Epidermal melanocyte (primary cell): ENCODE measurements at regions not wholly inside any gene's neighbourhood (a gene's known extent, or its start where the extent isn't known, plus 50 kb on each side); places are given as distances from the start of the nearest gene placed in this dataset.
"Not testable (repeated sequence)": the region's sequence is repeated elsewhere in the genome, so short reads cannot be mapped to it uniquely, and the experiment has no call there.

Experiments used
- DNase-seq: peaks from one replicate; pipeline ENCODE4 v3.0.0; 2011; ENCODE audit warnings: low spot score; ENCODE audit not compliant: insufficient read length

DNA sequence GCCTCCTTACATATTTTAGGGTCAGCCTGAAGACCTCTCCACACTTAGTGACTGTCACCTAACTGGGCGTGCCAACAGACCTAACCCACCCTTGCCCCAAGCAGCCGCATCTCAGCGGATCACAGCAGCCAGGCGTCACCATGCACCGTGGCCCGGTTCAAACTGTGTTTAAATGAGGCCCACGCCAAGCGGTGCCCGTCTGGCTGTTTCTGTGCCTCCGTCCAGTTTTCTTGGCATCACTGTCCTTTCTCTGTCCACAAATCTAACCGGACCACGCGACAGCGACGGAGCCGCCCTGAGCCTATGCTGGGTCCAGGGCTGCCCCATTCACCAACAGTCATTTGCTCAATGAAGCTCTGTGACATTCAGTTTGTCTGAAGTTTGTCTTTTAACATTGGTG, 393.3 kb downstream of the THBS2 start:
- no peak for DNase-seq

DNA sequence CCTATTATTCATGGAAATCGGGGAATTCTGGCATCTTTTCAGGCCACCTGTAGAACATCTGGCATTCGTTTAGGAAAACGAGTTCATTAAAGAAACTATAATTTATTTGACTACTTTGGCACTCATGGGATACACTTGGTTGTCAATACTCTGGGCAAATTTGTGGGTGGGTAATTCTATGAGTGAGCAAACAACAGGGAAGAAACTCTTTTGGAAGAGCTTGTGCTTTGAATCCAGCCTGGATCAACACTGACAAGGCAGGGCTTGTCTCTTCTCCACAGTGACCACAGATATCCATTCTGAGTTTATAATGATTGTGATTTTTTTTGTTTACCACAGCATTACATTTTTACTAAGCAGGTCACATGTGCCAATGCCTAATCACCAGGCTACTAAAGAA, 394.7 kb downstream of the THBS2 start:
- no peak for DNase-seq

DNA sequence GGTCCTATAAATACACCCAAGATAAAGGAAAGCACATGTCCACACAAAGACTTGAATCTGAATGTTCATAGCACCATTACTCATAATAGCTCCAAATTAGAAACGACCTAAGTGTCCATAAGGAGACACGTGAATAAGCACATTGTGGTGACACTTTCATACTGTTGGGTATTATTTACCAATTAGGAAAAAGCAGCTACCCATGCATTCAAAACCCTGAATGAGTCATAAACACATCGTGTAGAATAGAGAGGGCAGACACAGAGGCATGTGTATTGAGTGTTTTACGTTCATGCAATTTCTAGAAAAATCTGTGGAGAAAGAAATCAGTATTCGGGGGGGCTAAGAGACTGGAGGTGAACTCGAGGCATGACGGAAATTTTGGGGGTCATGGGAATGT, 396.7 kb downstream of the THBS2 start:
- DNase-seq, result no peak

DNA sequence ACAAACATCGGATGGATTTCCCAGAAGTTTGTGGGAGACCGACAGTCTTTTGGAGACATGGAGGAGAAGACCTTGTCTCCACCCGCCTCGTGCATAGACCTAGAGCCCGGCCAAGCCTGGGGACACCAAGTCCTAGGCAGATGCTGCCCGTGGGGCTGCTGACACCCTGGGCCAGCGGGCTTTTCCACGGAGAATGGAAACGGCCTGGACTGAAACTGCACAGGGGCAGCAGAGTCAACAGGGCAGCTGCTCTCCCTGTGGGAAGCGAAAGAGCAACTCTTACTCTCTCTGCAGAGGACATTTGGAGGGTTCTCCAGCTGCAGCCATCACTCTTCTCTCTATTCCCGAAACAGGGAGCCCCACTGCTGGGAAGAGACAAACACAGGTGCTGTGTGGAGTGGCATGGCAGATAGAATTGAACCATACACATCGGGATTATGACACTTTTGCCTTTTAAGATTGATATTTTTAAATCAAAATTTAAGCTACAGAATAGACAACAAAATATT, 401.2 kb downstream of the THBS2 start:
- no peak for DNase-seq

DNA sequence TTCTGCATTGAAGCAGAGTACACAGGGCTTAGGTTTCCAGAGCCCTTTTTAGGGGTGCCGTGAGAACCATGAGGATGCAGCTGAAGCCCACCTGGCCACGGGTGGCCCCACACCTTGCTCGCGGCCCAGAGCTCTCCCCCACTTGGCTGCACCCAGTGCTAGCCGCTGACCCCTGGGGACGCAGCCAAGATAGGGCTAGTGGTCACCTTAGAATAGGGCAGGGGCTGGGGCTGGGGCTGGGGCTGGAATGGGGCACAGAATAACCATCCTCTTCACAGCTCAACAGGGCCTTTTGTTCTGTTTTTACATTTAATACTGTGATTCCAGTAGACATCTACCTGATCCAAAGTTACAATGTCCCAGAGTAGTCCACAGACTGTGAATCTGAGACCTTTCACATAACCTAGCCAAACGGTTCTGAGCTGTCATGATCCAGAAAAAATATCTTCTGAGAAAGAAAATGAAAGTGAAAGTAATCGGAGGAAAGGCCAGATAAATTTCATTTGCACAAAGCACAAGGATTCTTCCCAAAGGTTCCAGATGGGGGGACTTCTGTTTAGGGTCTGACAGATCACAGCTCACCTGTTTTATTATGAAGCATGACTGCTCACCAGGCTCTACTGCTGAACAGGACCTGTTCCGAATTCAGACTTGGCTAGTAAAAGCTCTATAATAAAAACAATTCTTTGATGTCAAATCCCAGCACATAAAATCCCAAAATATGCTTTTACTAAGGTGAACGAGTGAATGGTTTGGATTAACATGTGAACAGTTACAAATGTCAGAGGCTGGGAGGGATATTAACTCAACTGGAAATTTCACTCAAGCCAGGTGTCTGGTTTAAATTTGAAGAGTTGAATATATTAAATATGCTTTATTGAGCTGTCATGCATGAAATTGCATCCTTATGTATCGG, 401.9 kb downstream of the THBS2 start:
- DNase-seq, result no peak

DNA sequence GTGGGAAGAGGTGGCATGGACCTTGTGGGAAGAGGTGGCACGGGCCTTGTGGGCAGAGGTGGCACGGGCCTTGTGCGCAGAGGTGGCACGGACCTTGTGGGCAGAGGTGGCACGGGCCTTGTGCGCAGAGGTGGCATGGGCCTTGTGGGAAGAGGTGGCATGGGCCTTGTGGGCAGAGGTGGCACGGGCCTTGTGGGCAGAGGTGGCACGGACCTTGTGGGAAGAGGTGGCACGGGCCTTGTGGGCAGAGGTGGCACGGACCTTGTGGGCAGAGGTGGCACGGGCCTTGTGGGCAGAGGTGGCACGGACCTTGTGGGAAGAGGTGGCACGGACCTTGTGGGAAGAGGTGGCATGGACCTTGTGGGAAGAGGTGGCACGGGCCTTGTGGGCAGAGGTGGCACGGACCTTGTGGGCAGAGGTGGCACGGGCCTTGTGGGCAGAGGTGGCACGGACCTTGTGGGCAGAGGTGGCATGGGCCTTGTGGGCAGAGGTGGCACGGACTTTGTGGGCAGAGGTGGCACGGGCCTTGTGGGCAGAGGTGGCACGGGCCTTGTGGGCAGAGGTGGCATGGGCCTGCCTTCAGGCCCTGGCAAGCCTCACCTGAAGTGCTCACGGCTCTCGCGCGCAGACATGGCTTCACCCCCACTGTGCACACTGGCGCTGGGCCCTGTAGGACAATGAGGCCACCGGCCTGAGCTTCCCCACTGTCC, 403.5 kb downstream of the THBS2 start:
- not testable (repeated sequence) for DNase-seq

DNA sequence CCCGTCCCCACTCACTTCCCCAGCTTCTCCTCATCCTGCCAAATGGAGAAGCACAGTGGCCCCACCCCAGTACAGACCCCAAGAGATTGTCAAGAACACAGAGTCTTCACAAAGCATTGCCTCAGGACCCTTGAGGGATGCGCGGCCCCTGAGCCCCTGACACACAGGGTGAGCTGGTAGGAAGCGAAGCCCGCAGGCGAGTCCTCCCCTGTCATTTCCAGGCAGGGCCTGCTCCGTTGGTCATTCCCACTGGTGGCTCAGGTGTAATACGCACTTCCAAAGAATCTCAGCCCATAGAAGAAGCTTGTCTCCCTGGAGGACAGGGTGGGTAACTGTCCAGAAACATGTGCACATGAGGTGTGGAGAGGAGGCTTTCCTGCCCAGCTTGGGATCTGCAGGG, 404.2 kb downstream of the THBS2 start:
- no peak for DNase-seq

DNA sequence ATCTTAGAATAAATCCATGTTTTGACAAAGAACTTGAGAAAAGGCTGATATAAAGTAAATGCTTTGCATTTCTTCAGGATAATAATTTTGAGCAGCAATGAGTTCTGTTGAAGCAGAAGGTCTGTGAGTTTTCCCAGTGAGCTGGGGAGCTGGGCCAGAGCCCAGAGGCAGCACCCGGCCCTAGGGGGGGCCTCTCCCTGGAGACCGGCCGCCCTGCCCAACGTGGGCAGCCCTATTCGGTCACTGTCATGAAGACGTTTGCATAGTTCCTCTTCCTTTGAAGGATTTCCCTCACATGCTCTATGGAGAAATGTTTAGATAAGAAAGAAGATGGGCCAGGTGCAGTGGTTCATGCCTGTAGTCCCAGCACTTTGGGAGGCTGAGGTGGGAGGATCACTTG, 404.8 kb downstream of the THBS2 start:
- DNase-seq, result no peak

DNA sequence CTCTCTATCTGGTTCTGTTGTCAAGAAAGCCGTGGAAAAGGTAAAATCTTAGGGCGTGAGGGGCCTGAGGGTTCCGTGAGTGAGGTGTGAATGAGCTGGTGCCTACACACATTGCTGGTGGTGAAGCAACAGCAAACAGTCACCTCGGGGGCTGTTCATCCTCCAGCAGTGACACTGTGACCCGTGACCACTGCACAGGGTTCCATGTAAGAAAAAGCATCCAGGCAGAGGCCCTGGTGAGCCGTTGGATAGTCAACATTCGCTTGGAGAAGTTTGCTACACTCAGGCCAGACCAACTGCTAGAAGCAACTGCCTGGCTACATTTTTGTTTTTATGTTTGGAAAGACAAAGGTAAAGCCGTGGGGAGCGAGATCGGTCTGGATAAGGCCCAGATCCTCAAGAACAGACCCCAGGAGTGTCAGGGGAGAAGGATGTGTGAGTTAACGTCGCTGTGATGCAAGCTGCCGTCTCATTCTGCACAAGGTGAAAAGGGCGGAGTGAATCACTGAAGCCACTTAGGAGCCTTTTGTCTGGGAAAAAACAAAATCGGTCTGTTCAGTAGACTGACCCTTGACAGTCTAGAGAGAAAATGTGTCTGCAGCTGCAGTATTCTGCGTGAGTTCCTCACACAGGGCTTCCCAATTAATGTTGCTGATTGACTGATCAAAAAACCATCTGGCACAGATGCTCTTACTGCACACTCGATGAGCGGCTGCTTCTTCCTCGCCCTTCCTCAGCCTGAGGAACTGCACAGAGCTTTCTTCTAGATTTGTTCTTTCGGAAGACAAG, 404.0 kb downstream of the SMOC2 start:
- DNase-seq, result no peak

DNA sequence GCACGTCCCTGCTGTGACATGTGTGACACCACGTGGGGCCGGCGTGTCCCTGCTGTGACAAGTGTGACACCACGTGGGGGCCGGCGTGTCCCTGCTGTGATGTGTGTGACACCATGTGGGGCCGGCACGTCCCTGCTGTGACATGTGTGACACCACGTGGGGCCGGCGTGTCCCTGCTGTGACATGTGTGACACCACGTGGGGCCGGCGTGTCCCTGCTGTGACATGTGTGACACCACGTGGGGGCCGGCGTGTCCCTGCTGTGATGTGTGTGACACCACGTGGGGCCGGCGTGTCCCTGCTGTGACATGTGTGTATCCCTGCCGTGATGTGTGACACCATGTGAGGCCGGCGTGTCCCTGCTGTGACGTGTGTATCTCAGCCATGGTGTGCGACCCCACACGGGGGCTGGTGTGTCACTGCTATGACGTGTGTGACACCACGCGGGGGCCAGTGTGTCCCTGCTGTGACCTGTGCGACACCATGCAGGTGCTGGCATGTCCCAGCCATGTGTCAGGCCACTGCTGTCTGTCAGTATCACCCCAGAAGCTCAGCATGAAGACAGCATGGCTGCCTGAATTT, 401.7 kb downstream of the SMOC2 start:
- DNase-seq, result not testable (repeated sequence)

DNA sequence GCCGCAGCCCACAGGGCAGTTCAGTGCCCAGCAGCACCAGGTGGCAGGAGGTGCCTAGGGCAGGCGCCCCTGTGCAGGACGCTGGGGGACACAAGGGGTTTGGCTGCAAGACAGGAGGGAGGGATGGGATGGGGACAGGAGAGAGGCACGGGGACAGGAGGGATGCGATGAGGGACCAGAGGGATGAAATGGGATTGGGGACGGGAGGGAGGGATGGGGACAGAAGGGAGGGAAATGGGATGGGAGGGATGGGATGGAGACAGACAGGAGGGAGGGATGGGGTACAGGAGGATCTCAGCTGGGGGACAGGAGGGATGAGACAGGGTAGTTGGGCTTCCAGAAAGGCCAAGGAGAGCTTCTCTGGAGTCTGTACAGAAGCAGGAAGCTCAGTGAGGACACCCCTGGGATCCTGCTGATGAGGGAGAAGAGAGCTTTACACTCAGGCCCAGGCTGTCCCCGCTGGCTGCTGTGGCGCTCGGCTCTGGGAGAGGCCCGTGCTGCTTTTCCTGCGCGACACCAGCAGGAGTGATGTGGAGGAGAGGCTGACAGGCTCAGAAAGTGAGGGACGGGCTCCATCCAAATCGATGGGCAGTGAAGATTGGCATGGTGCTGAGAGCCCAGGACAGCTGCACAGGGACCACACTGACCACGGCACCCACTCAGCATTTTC, 400.8 kb downstream of the SMOC2 start:
- DNase-seq, result no peak

DNA sequence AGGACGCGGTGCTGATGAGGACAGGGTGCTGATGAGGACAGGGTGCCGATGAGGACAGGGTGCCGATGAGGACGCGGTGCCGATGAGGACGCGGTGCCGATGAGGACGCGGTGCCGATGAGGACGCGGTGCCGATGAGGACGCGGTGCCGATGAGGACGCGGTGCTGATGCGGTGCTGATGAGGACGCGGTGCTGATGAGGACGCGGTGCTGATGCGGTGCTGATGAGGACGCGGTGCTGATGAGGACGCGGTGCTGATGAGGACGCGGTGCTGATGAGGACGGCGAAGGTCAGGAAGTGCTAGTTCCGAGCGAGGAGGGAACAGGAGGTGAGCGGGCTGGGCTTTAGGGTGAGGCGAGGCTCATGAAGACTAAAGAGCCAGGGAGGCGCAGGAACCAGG, 399.9 kb downstream of the SMOC2 start:
- DNase-seq, result not testable (repeated sequence)

DNA sequence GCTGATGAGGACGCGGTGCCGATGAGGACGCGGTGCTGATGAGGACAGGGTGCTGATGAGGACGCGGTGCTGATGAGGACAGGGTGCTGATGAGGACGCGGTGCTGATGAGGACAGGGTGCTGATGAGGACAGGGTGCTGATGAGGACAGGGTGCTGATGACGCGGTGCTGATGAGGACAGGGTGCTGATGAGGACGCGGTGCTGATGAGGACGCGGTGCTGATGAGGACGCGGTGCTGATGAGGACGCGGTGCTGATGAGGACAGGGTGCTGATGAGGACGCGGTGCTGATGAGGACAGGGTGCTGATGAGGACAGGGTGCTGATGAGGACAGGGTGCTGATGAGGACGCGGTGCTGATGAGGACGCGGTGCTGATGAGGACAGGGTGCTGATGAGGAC, 399.3 kb downstream of the SMOC2 start:
- not testable (repeated sequence) for DNase-seq

DNA sequence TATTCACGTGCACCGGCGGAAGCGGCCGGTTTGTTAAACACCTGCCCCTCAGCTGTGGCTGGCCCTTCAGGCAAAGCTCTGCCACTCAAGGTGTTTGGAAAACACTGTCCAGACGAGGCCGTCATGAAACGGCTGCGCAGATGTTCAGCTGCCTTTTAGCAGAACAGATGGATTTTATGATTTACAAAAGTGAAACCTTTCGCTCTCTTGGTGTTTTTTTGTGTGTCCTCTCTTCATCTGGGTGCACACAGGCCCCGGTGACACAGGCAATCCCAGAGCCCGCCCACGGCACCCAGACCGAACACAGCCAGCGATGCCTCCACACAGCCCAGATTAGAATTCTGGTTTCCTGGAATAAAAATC, 397.0 kb downstream of the SMOC2 start:
- no peak for DNase-seq

DNA sequence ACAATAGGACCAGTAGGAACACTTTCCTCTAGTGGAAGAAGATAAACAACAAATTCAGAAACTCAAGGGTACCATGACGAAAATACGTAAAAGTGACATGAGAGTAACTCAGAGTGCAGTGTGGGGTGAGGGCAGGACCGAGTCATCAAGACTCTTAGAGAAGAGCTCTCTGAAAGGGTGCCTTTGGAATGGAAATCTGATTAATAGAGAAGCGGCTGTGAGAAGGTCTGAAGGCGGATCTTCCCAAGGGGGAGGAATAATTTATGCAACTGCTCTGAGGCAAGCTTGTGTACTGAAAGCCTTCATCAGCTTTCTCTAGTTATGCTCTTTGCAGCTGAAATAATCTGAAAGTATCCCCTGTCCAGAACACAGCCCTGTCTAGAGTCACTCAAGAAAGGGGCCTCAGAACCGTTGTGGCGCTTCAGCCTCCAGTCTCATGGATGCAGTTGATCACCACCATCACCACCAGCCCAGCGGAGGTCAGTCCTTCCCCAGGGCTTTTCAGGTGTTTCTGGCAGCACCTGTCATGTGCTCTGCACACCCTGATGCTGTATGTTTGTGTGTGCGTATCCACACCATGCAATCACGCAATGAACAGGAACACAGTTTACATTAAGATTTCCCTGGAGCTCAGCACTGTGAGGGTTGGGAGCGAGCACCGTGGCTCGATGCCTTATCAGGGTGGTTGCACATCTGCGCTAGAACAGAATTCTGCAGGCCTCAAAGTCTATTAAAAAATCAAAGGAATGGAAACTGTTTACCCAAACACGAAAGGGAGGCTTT, 396.5 kb downstream of the SMOC2 start:
- DNase-seq, result no peak

DNA sequence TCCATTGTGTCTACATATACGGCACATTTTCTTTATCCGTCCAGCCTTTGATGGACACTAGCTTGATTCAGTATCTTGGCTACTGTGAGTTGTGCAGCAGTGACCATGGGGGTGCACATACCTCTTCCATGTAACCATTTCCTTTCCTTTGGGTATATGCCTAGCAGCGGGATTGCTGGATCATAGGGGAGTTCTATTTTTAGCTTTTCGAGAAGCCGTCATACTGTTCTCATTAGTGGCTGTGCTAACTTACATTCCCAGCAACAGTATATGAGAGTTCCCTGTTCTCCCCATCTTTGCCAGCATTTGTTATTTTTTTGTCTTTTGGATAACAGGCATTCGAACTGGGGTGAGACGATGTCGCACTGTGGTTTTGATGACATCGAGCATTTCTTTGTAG, 395.0 kb downstream of the SMOC2 start:
- no peak for DNase-seq

DNA sequence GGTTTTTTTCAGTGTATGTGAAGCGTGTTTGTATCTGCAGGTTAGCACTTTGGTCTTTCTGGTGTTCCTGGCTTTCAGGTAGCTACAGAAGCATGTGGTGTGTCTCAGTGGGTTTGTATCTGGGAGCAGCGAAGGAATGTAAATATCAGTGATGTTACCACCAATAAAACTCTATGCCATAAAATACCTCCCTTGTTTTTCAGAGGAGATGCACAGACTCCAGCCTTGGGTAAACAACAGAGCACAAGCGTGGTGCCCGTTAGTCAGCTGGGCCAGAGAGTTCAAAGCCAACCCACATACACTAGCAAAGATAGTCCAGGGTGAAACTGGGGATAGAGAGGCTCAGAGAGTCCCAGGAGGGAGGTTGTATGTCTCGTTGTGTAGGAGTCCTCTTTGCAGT, 393.8 kb downstream of the SMOC2 start:
- no peak for DNase-seq

DNA sequence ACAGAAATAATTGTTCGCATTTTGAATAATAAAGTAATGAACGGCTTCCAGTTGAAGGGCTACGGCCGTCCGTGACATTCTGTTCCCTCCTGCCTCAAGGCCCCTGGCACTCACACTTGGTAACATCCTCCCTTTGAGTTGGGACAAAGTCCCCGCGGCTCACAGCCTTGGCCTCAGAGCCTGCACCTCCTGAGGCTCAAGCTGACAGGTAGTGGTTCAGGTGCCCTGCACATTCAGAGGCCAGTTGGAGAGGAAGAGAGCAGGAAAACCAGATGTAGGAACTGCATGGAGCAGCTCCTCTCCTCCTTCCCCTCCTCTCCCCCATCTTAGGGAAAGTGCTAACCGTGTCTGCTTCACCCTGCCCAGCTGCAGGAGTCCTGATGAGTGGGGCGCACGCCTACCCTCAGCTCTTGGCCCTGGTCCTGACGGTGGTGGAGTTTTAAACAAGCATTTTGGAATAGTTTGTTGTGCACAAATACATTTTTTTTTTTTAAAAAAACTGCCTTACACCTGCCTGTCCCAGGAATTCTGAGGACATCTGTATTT, 393.1 kb downstream of the SMOC2 start:
- DNase-seq, result no peak

DNA sequence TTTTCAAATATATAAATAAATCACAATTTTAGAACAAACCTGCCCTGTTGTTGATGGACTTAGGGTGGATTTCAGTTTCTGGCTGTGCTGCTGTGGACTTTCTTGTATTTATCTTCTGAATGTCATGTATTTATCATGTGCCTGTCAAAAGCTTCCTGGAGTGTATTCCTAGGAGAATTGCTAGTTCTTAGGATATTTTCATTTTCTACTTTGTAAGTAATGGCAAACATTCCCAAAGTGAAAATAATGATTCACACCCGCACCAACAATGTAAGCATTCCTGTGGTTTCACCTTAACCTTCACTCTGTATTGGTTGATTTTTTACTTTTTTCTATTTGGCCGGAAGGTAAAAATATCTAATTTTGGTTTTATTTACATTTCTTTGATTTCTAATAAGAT, 387.8 kb downstream of the SMOC2 start:
- no peak for DNase-seq

DNA sequence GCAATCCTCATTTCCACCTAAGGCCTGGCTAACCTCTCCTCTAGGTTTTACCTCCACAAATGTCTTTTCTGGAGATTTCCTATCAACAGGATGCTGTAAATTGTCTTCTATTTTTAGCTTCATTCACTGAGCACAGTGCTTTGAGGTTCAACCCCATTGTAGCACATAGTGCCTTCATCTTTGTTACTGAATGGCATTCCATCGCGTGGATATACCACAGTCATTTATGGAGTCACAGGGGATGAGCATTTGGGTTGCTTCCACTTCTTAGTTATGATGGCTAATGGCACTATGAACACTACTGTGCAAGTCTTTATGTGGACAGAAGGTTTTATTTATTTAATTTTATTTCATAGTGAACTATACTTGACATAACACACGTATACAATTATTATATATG, 387.1 kb downstream of the SMOC2 start:
- DNase-seq, result no peak
